ENCODE measurements at regions not wholly inside any gene's neighbourhood (a gene's known extent, or its start where the extent isn't known, plus 50 kb on each side); places are given as distances from the start of the nearest gene placed in this dataset.

DNA sequence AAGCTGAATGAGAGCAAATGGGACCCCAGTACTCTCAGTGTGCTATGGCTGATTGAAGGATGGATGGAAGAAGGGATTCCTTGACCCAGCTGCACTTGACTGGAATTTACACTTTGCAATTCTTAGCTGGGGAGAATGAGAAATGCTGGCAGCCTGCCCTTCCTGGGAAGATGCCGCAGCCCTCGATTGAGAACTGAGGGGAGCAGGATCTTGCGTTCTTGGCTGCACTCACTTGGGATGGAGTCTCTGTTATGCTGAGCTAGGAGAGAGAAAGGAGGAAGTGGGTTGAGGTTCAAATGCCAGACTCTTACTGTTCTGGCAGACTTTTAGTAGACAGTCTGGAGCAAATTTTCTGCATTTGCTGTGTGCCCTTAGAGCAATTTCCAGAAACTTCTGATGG is 221.2 kb downstream of the FNDC1 start:
- no peak for TF ChIP-seq CTCF (IDR thresholded peaks at IDR 0.05; ENCODE audit: poor library complexity, severe bottlenecking)
- Histone ChIP-seq H3K4me3 (ENCODE audit: severe bottlenecking) (no peak overlapping the region), H3K27me3 (ENCODE audit: insufficient read depth, poor library complexity, severe bottlenecking) (peaks cover 26% of the 10 kb centered on the region), H3K36me3 (ENCODE audit: low read depth) (no peaks in the 10 kb centered on the region), H3K27ac (ENCODE audit: poor library complexity, severe bottlenecking) (no peak overlapping the region), H3K4me1 (ENCODE audit: insufficient read depth, poor library complexity, severe bottlenecking) (no peaks in the 10 kb centered on the region), H3K9me3 (ENCODE audit: severe bottlenecking) (no peaks in the 10 kb centered on the region)
- DNase-seq (ENCODE audit: low spot score) = no peak
- no peak for ATAC-seq (ENCODE audit: low read depth)

GRCh38 chr6:159389695-159390094 is 220.5 kb downstream of the FNDC1 start:
- Histone ChIP-seq H3K27me3 (ENCODE audit: insufficient read depth, poor library complexity, severe bottlenecking) (peaks cover 26% of the 10 kb centered on the region), H3K9me3 (ENCODE audit: severe bottlenecking) (no peaks in the 10 kb centered on the region), H3K4me1 (ENCODE audit: insufficient read depth, poor library complexity, severe bottlenecking) (no peaks in the 10 kb centered on the region), H3K4me3 (ENCODE audit: severe bottlenecking) (no peak overlapping the region), H3K27ac (ENCODE audit: poor library complexity, severe bottlenecking) (no peak overlapping the region), H3K36me3 (ENCODE audit: low read depth) (no peaks in the 10 kb centered on the region)
- no peak for TF ChIP-seq CTCF (IDR thresholded peaks at IDR 0.05; ENCODE audit: poor library complexity, severe bottlenecking)
- DNase-seq (ENCODE audit: low spot score) = no peak
- ATAC-seq (ENCODE audit: low read depth) = no peak

DNA sequence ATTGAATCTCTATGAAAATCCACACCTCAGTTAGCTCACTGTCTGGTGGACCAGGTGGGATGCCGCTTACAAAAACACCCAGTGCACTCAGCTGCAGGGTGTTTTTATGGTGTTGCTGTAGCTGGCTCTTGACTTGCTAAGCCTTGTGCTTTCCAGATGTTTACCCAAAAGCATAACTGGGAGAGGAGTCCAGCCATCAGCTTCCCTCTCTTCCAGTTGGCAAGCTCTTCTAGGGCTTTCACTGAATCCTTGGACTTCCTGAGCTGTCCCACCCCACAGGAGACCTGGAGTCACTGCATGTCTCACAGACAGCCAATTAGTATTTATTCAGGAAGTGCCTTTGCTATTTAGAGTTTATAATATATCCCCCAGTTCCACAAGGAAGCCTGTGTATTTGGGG is 210.9 kb downstream of the FNDC1 start:
- Histone ChIP-seq H3K27ac (ENCODE audit: poor library complexity, severe bottlenecking) (no peak overlapping the region), H3K36me3 (ENCODE audit: low read depth) (no peaks in the 10 kb centered on the region), H3K27me3 (ENCODE audit: insufficient read depth, poor library complexity, severe bottlenecking) (peaks cover 14% of the 10 kb centered on the region), H3K4me3 (ENCODE audit: severe bottlenecking) (no peak overlapping the region), H3K9me3 (ENCODE audit: severe bottlenecking) (no peaks in the 10 kb centered on the region), H3K4me1 (ENCODE audit: insufficient read depth, poor library complexity, severe bottlenecking) (no peaks in the 10 kb centered on the region)
- DNase-seq (ENCODE audit: low spot score) (no peak), ATAC-seq (ENCODE audit: low read depth) (no peak)
- no peak for TF ChIP-seq CTCF (IDR thresholded peaks at IDR 0.05; ENCODE audit: poor library complexity, severe bottlenecking)

- Histone ChIP-seq H3K4me1 (ENCODE audit: insufficient read depth, poor library complexity, severe bottlenecking) (no peaks in the 10 kb centered on the region), H3K36me3 (ENCODE audit: low read depth) (no peaks in the 10 kb centered on the region), H3K27ac (ENCODE audit: poor library complexity, severe bottlenecking) (no peak overlapping the region), H3K27me3 (ENCODE audit: insufficient read depth, poor library complexity, severe bottlenecking) (peaks cover 10% of the 10 kb centered on the region), H3K9me3 (ENCODE audit: severe bottlenecking) (no peaks in the 10 kb centered on the region), H3K4me3 (ENCODE audit: severe bottlenecking) (no peak overlapping the region)
- no peak for TF ChIP-seq CTCF (IDR thresholded peaks at IDR 0.05; ENCODE audit: poor library complexity, severe bottlenecking)
- no peak for ATAC-seq (ENCODE audit: low read depth)
- DNase-seq (ENCODE audit: low spot score) = no peak
Observed at GRCh38 chr6:159378411-159379328, 209.5 kb downstream of the FNDC1 start.
